ENCODE measurements at regions not wholly inside any gene's neighbourhood (a gene's known extent, or its start where the extent isn't known, plus 50 kb on each side); places are given as distances from the start of the nearest gene placed in this dataset.

DNA sequence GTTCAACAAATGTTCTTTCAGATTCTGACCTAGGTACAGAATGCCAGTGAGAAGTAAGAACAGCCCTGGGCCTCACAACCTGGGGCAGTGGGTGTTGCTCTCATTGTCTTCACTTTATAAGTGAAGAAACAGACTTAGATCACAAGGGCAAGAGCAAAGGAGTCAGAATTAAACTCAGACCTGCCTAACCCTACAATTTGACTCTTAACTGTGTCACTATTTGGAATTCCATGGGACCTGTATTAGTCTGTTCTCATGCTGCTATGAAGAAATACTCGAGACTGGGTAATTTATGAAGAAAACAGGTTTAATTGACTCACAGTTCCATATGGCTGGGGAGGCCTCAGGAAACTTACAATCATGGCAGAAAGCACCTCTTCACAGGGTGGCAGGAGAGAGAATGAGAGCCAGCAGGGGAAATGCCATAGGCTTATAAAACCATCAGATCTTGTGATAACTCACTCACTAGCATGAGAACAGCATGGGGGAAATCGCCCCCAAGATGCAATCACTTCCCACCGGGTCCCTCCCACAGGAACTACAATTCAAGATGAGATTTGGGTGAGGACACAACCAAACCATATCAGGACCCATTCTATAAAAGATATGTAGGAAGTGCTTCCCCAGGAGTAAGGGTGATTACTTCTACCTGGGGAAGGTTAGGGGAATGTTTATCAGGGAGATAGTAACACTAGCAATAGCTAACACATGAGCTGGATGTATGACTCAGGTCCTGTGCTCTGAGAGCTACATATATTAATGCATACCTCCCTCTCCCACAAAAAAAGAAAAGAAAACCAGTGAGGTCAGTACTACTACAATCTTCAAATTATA, 270.1 kb downstream of the SOX9 start:
- H3K4me3 ChIP-seq (ENCODE audit: low read depth, low read length, poor library complexity, severe bottlenecking) = no peak overlapping the region
- POLR2A ChIA-PET (ENCODE audit: low non-redundant PET) = no interaction called here
- no peak for DNase-seq (ENCODE audit: low spot score)
- BruUV-seq (replicated peaks) = no TSS peak
- H3K4me1 ChIP-seq (ENCODE audit: insufficient read depth, low read length, poor library complexity, severe bottlenecking) = peaks cover 21% of the 10 kb centered on the region
- no peaks in the 10 kb centered on the region for H3K27me3 ChIP-seq (replicated peaks; ENCODE audit: insufficient read depth, low read depth, low read length, poor library complexity)
- H3K9me3 ChIP-seq (ENCODE audit: low read depth, low read length, poor library complexity, severe bottlenecking) = no peaks in the 10 kb centered on the region
- H3K27ac ChIP-seq (ENCODE audit: low read depth, low read length, poor library complexity, severe bottlenecking) = no peak overlapping the region
- no peak for TF ChIP-seq EZH2 (IDR thresholded peaks at IDR 0.05; ENCODE audit: borderline replicate concordance, low read depth, low read length, poor library complexity, severe bottlenecking)
- TF ChIP-seq, protein P1, sequence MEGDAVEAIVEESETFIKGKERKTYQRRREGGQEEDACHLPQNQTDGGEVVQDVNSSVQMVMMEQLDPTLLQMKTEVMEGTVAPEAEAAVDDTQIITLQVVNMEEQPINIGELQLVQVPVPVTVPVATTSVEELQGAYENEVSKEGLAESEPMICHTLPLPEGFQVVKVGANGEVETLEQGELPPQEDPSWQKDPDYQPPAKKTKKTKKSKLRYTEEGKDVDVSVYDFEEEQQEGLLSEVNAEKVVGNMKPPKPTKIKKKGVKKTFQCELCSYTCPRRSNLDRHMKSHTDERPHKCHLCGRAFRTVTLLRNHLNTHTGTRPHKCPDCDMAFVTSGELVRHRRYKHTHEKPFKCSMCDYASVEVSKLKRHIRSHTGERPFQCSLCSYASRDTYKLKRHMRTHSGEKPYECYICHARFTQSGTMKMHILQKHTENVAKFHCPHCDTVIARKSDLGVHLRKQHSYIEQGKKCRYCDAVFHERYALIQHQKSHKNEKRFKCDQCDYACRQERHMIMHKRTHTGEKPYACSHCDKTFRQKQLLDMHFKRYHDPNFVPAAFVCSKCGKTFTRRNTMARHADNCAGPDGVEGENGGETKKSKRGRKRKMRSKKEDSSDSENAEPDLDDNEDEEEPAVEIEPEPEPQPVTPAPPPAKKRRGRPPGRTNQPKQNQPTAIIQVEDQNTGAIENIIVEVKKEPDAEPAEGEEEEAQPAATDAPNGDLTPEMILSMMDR (conservative IDR thresholded peaks at IDR 0.05; ENCODE audit: low read depth, low read length) = no peak
- intact Hi-C loops (cut with micrococcal nuclease; ENCODE audit: unreplicated experiment) = no loop called here
- no peaks in the 10 kb centered on the region for H3K36me3 ChIP-seq (ENCODE audit: insufficient read depth, low read length, poor library complexity, severe bottlenecking)
- CTCF ChIA-PET = no interaction called here

DNA sequence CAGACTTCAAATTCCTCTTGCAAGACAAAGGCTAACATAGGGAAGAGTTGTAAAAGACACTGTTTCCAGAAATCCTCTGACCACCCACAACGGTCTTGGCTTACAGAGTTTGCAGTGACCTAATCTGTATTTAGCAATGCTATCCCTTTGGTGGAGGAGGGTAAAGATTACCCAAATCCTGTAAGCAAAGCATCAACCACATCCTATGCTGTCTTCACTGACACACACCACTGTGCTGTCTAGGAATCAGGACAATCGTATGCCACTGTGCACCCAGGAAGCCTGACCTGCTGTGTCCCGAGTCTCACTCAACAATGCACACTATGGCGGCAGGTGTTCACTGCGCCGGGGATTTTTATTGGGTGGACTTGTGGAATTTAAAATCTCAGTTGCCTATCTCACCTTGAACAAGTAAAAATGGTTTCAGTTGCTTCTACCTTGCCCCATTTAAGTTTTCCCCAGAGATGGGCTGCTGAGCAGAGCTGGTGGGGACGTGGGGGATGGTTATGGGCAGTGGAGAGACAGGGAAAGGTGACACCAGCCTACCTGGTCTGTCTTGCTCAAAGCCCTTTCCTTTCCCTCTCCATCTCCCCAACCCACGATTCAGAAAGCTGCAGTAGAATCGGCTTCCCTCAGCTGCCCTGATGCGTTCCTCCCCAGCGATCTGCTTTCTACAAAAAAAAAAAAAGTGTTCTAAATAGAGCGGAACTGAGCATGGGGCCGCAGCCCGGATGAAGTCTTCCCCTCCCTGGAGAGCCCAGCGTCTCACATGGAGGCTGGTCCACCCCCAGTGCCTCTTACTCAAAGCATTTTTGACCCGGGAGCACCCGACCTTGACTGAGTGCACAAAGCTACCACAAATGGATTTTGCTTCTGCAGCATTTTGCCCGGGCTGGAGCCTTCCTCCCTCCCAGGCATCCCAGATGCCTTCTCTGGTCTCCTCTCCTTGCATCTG, 271.5 kb downstream of the SOX9 start:
- H3K4me3 ChIP-seq (ENCODE audit: low read depth, low read length, poor library complexity, severe bottlenecking) = no peak overlapping the region
- no peaks in the 10 kb centered on the region for H3K9me3 ChIP-seq (ENCODE audit: low read depth, low read length, poor library complexity, severe bottlenecking)
- H3K27me3 ChIP-seq (replicated peaks; ENCODE audit: insufficient read depth, low read depth, low read length, poor library complexity) = no peaks in the 10 kb centered on the region
- POLR2A ChIA-PET (ENCODE audit: low non-redundant PET) = no interaction called here
- H3K27ac ChIP-seq (ENCODE audit: low read depth, low read length, poor library complexity, severe bottlenecking) = no peak overlapping the region
- intact Hi-C loops (cut with micrococcal nuclease; ENCODE audit: unreplicated experiment) = no loop called here
- no peak for DNase-seq (ENCODE audit: low spot score)
- H3K4me1 ChIP-seq (ENCODE audit: insufficient read depth, low read length, poor library complexity, severe bottlenecking) = peaks cover 7% of the 10 kb centered on the region
- no TSS peak for BruUV-seq (replicated peaks)
- TF ChIP-seq, protein P1 (conservative IDR thresholded peaks at IDR 0.05; ENCODE audit: low read depth, low read length) = no peak
- no peak for TF ChIP-seq EZH2 (IDR thresholded peaks at IDR 0.05; ENCODE audit: borderline replicate concordance, low read depth, low read length, poor library complexity, severe bottlenecking)
- CTCF ChIA-PET = no interaction called here
- H3K36me3 ChIP-seq (ENCODE audit: insufficient read depth, low read length, poor library complexity, severe bottlenecking) = no peaks in the 10 kb centered on the region

DNA sequence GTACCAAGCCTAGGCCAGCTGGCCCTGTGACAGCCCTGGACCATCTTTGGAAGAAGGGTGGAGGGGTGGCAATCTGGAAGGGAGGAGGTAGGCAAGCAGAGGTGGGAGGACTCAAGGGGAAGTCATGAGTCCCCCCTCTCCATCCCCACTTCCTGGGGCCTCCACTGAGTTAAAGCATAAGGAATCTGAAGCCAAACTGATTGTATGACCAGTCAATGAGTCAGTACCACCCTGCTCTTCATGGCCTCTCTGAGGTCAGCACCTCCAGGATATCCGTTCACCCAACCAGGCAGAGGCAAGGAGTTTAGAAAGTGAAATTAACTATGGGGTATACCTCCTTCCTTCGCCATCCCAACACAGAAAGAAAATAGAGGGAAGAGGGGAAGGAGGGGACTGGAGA, 272.7 kb downstream of the SOX9 start:
- ChIA-PET POLR2A (ENCODE audit: low non-redundant PET) (no interaction called here), CTCF (no interaction called here)
- no peaks in the 10 kb centered on the region for H3K9me3 ChIP-seq (ENCODE audit: low read depth, low read length, poor library complexity, severe bottlenecking)
- DNase-seq (ENCODE audit: low spot score) = no peak
- no peaks in the 10 kb centered on the region for H3K36me3 ChIP-seq (ENCODE audit: insufficient read depth, low read length, poor library complexity, severe bottlenecking)
- no peak for TF ChIP-seq EZH2 (IDR thresholded peaks at IDR 0.05; ENCODE audit: borderline replicate concordance, low read depth, low read length, poor library complexity, severe bottlenecking)
- TF ChIP-seq, protein P1 (conservative IDR thresholded peaks at IDR 0.05; ENCODE audit: low read depth, low read length) = no peak
- H3K4me3 ChIP-seq (ENCODE audit: low read depth, low read length, poor library complexity, severe bottlenecking) = no peak overlapping the region
- H3K4me1 ChIP-seq (ENCODE audit: insufficient read depth, low read length, poor library complexity, severe bottlenecking) = no peaks in the 10 kb centered on the region
- intact Hi-C loops (cut with micrococcal nuclease; ENCODE audit: unreplicated experiment) = no loop called here
- no peaks in the 10 kb centered on the region for H3K27me3 ChIP-seq (replicated peaks; ENCODE audit: insufficient read depth, low read depth, low read length, poor library complexity)
- no TSS peak for BruUV-seq (replicated peaks)
- H3K27ac ChIP-seq (ENCODE audit: low read depth, low read length, poor library complexity, severe bottlenecking) = no peak overlapping the region

Measured in A673 (cell line).